Endothelial cell (in vitro differentiated cells): ENCODE measurements at regions not wholly inside any gene's neighbourhood (a gene's known extent, or its start where the extent isn't known, plus 50 kb on each side); places are given as distances from the start of the nearest gene placed in this dataset.

Experiments
- DNase-seq: peaks from one replicate; pipeline ENCODE4 v3.0.0; 2021; ENCODE audit warnings: low spot score
- H3K27ac Mint-ChIP-seq: one replicate; pipeline ENCODE4 v1.8.0; 2021; ENCODE audit warnings: mixed read lengths, inconsistent platforms; ENCODE audit not compliant: unreplicated experiment
- H3K27me3 Mint-ChIP-seq: one replicate; pipeline ENCODE4 v1.8.0; 2021; ENCODE audit warnings: mild to moderate bottlenecking, moderate library complexity, mixed read lengths, inconsistent platforms; ENCODE audit not compliant: unreplicated experiment
- H3K36me3 Mint-ChIP-seq: one replicate; pipeline ENCODE4 v1.8.0; 2021; ENCODE audit warnings: mild to moderate bottlenecking, low read depth, mixed read lengths, inconsistent platforms; ENCODE audit not compliant: unreplicated experiment
- H3K4me1 Mint-ChIP-seq: one replicate; pipeline ENCODE4 v1.8.0; 2021; ENCODE audit warnings: mild to moderate bottlenecking, mixed read lengths, inconsistent platforms; ENCODE audit not compliant: unreplicated experiment
- H3K4me3 Mint-ChIP-seq: one replicate; pipeline ENCODE4 v1.8.0; 2021; ENCODE audit warnings: mild to moderate bottlenecking, mixed read lengths, inconsistent platforms; ENCODE audit not compliant: unreplicated experiment
- H3K9me3 Mint-ChIP-seq: one replicate; pipeline ENCODE4 v1.8.0; 2021; ENCODE audit warnings: mixed read lengths, inconsistent platforms; ENCODE audit not compliant: unreplicated experiment
- TF ChIP-seq, protein P1 (sequence below): fragments of 200-600 bp; sonication (generic); IDR thresholded peaks from one replicate; pipeline ENCODE4 v1.5.0; 2021; ENCODE audit warnings: antibody characterized with exemption; ENCODE audit not compliant: unreplicated experiment

- Mint-ChIP-seq H3K36me3 (no peaks in the 10 kb centered on the region), H3K27ac (no peak overlapping the region)
- no peak for DNase-seq
These were observed 619.1 kb upstream of the DAB2 start for GRCh38 chr5:40043916-40044315.

DNA sequence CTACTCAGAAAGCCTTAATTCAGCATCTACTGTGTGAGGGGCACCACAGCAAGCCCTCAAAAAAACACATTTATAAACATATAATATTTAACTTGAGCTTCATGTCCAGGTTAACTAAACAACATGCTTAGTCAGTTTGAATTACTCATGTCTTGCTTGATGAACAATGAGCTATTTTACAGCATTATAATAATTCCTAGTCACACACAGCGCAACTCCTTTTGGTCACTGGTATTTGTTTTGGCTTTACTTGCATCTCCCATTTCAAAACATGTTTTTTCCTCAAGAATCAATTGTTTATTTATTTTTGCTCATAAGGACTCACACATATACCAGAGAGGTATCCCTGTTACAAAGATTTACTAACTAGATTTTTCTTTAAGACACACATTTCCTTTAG is 616.7 kb upstream of the DAB2 start:
- Mint-ChIP-seq H3K4me1 (no peaks in the 10 kb centered on the region), H3K27me3 (no peaks in the 10 kb centered on the region), H3K9me3 (no peaks in the 10 kb centered on the region), H3K4me3 (no peak overlapping the region), H3K27ac (no peak overlapping the region), H3K36me3 (no peaks in the 10 kb centered on the region)
- no peak for DNase-seq
- TF ChIP-seq, protein P1, sequence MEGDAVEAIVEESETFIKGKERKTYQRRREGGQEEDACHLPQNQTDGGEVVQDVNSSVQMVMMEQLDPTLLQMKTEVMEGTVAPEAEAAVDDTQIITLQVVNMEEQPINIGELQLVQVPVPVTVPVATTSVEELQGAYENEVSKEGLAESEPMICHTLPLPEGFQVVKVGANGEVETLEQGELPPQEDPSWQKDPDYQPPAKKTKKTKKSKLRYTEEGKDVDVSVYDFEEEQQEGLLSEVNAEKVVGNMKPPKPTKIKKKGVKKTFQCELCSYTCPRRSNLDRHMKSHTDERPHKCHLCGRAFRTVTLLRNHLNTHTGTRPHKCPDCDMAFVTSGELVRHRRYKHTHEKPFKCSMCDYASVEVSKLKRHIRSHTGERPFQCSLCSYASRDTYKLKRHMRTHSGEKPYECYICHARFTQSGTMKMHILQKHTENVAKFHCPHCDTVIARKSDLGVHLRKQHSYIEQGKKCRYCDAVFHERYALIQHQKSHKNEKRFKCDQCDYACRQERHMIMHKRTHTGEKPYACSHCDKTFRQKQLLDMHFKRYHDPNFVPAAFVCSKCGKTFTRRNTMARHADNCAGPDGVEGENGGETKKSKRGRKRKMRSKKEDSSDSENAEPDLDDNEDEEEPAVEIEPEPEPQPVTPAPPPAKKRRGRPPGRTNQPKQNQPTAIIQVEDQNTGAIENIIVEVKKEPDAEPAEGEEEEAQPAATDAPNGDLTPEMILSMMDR: no peak

More at GRCh38 chr5:40043916-40044315, 619.1 kb upstream of the DAB2 start:
- Mint-ChIP-seq H3K4me1 (no peaks in the 10 kb centered on the region), H3K4me3 (no peak overlapping the region), H3K9me3 (no peaks in the 10 kb centered on the region), H3K27me3 (no peaks in the 10 kb centered on the region)
- TF ChIP-seq, protein P1: no peak

GRCh38 chr5:40037713-40038112 is 612.9 kb upstream of the DAB2 start:
- no peaks in the 10 kb centered on the region for H3K36me3 Mint-ChIP-seq
- H3K9me3 Mint-ChIP-seq: no peaks in the 10 kb centered on the region
- H3K27me3 Mint-ChIP-seq: no peaks in the 10 kb centered on the region
- no peak for DNase-seq
- H3K4me1 Mint-ChIP-seq: no peaks in the 10 kb centered on the region
- no peak overlapping the region for H3K27ac Mint-ChIP-seq
- TF ChIP-seq, protein P1: no peak
- no peak overlapping the region for H3K4me3 Mint-ChIP-seq

- Mint-ChIP-seq H3K27me3 (no peaks in the 10 kb centered on the region), H3K4me3 (no peak overlapping the region), H3K27ac (no peak overlapping the region), H3K9me3 (no peaks in the 10 kb centered on the region), H3K36me3 (no peaks in the 10 kb centered on the region), H3K4me1 (no peaks in the 10 kb centered on the region)
- TF ChIP-seq, protein P1: no peak
- DNase-seq: no peak
These were observed 609.7 kb upstream of the DAB2 start for GRCh38 chr5:40034441-40034840.

DNA sequence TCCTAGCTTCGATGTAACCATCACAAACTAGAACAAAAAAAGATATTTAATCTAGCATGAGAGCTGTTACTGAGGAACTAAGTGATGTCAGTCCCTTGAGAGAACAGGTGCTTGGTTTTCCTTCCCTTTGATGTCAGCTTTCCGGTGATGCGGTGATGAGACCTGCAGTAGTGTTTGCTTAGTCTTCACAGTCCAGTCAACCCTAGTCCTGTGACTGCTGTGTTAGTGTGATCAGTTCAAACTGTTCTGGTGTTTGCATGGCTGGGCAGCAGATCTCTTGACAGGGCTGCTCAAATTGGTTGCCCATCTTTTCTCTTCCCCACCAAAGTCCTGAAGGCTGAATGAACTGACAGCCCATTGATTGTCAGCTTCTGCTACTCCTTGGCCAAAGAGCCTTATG is 608.6 kb upstream of the DAB2 start:
- Mint-ChIP-seq H3K4me1 (no peaks in the 10 kb centered on the region), H3K27me3 (no peaks in the 10 kb centered on the region), H3K27ac (no peak overlapping the region), H3K36me3 (no peaks in the 10 kb centered on the region), H3K4me3 (no peak overlapping the region), H3K9me3 (no peaks in the 10 kb centered on the region)
- no peak for DNase-seq
- TF ChIP-seq, protein P1: no peak
